ENCODE measurements at regions not wholly inside any gene's neighbourhood (a gene's known extent, or its start where the extent isn't known, plus 50 kb on each side); places are given as distances from the start of the nearest gene placed in this dataset.
A peak's percentile ranks its signal among the peaks of the same experiment; 100 is the strongest.

- DNase-seq (ENCODE audit: low read depth in 2 of 2): no peak
These were observed 190.7 kb upstream of the CD96 start for GRCh38 chr3:111351334-111351733.

- DNase-seq (ENCODE audit: low read depth in 2 of 2): no peak
These were observed 189.4 kb upstream of the CD96 start for GRCh38 chr3:111352585-111352984.

GRCh38 chr3:111359261-111360030 is 182.6 kb upstream of the CD96 start:
- DNase-seq (ENCODE audit: low read depth in 2 of 2): no peak

- no peak for DNase-seq (ENCODE audit: low read depth in 2 of 2)
These were observed 179.5 kb upstream of the CD96 start for GRCh38 chr3:111362381-111363009.

GRCh38 chr3:111366515-111366914 is 175.5 kb upstream of the CD96 start:
- DNase-seq (ENCODE audit: low read depth in 2 of 2): no peak

- peak in 1 of 2 experiments; percentile 0 for DNase-seq (ENCODE audit: low read depth in 2 of 2)
These were observed 173.9 kb upstream of the CD96 start for GRCh38 chr3:111368056-111368455.

- no peak for DNase-seq (ENCODE audit: low read depth in 2 of 2)
These were observed 172.0 kb upstream of the CD96 start for GRCh38 chr3:111369958-111370357.

GRCh38 chr3:111373239-111373638 is 168.8 kb upstream of the CD96 start:
- no peak for DNase-seq (ENCODE audit: low read depth in 2 of 2)

- DNase-seq (ENCODE audit: low read depth in 2 of 2): no peak
These were observed 168.1 kb upstream of the CD96 start for GRCh38 chr3:111373861-111374260.

- no peak for DNase-seq (ENCODE audit: low read depth in 2 of 2)
These were observed 156.0 kb upstream of the CD96 start for GRCh38 chr3:111385971-111386495.

GRCh38 chr3:111392894-111393398 is 149.1 kb upstream of the CD96 start:
- no peak for DNase-seq (ENCODE audit: low read depth in 2 of 2)

- DNase-seq (ENCODE audit: low read depth in 2 of 2): no peak
These were observed 129.3 kb upstream of the CD96 start for GRCh38 chr3:111412656-111413055.

GRCh38 chr3:111414531-111414930 is 127.5 kb upstream of the CD96 start:
- peak in 1 of 2 experiments; percentile 5 for DNase-seq (ENCODE audit: low read depth in 2 of 2)

GRCh38 chr3:111415018-111415417 is 127.0 kb upstream of the CD96 start:
- DNase-seq (ENCODE audit: low read depth in 2 of 2): no peak

GRCh38 chr3:111418391-111418790 is 123.6 kb upstream of the CD96 start:
- no peak for DNase-seq (ENCODE audit: low read depth in 2 of 2)

- DNase-seq (ENCODE audit: low read depth in 2 of 2): no peak
These were observed 113.7 kb upstream of the CD96 start for GRCh38 chr3:111428301-111428700.

- DNase-seq (ENCODE audit: low read depth in 2 of 2): no peak
These were observed 106.9 kb upstream of the CD96 start for GRCh38 chr3:111434941-111435622.

- no peak for DNase-seq (ENCODE audit: low read depth in 2 of 2)
These were observed 103.7 kb upstream of the CD96 start for GRCh38 chr3:111438283-111438682.

GRCh38 chr3:111454551-111454950 is 87.4 kb upstream of the CD96 start:
- DNase-seq (ENCODE audit: low read depth in 2 of 2): no peak

- DNase-seq (ENCODE audit: low read depth in 2 of 2): no peak
These were observed 76.8 kb upstream of the CD96 start for GRCh38 chr3:111465081-111465670.

- DNase-seq (ENCODE audit: low read depth in 2 of 2): no peak
These were observed 72.0 kb upstream of the CD96 start for GRCh38 chr3:111470032-111470431.

- DNase-seq (ENCODE audit: low read depth in 2 of 2): no peak
These were observed 70.2 kb upstream of the CD96 start for GRCh38 chr3:111471831-111472230.

All from fibroblast of skin of left biceps (primary cell).